Large intestine (tissue), 3 donors: ENCODE measurements at regions not wholly inside any gene's neighbourhood (a gene's known extent, or its start where the extent isn't known, plus 50 kb on each side); places are given as distances from the start of the nearest gene placed in this dataset.
"Not testable (repeated sequence)": the region's sequence is repeated elsewhere in the genome, so short reads cannot be mapped to it uniquely, and the experiment has no call there.

ENCODE experiments used
- DNase-seq, 2 donors: peaks; one replicate each; pipeline versions ENCODE4 v3.0.0 to v3.0.0-alpha.2; 2013
- H3K27ac ChIP-seq: one replicate; pipeline ENCODE4 v1.5.1; 2013; ENCODE audit warnings: low read length
- H3K27me3 ChIP-seq: 2 replicates; pipeline ENCODE4 v1.6.1; 2013; ENCODE audit warnings: low read length; ENCODE audit not compliant: control insufficient read depth, insufficient read depth
- H3K36me3 ChIP-seq: 2 replicates; pipeline ENCODE4 v1.6.1; 2013; ENCODE audit warnings: low read length; ENCODE audit not compliant: control insufficient read depth, insufficient read depth
- H3K4me1 ChIP-seq: one replicate; pipeline ENCODE4 v1.6.1; 2013; ENCODE audit warnings: low read length; ENCODE audit not compliant: control insufficient read depth, insufficient read depth
- H3K4me3 ChIP-seq: one replicate; pipeline ENCODE4 v1.5.1; 2013; ENCODE audit warnings: low read length
- H3K9me3 ChIP-seq: one replicate; pipeline ENCODE4 v1.6.1; 2013; ENCODE audit warnings: mild to moderate bottlenecking, low read depth, low read length, moderate library complexity; ENCODE audit not compliant: control insufficient read depth
- WGBS: methylation state at CpG from one replicate; pipeline ENCODE4 v1.1.5; 2013; ENCODE audit warnings: low lambda C conversion rate; ENCODE audit not compliant: insufficient coverage; 5-methylcytosine and 5-hydroxymethylcytosine counted together

DNA sequence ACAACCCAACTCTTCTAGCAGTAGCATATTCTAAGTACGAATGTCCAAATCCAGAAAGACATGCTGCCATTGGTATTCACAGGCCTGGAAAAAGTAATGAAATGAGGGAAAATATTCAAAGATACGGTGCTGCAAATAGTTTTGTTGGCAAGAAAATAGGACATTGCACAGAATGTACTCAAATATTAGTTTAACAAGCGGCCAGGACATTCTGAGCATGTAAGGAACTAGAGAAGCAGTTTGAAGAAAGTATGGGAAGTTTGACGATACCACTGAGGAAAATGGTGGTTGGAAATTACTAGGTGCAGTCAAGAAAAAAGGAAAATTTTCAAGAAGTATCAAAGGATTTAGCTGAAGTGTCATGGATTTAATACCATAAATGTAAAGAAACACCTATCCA is 468.0 kb upstream of the GRIN3A start:
- Histone ChIP-seq H3K27me3 (no peaks in the 10 kb centered on the region), H3K9me3 (no peaks in the 10 kb centered on the region), H3K4me1 (no peaks in the 10 kb centered on the region), H3K27ac (no peak overlapping the region), H3K36me3 (no peaks in the 10 kb centered on the region), H3K4me3 (no peak overlapping the region)
- DNase-seq: no peak
- WGBS: 100% methylated on average over 3 of the region's 4 CpGs

DNA sequence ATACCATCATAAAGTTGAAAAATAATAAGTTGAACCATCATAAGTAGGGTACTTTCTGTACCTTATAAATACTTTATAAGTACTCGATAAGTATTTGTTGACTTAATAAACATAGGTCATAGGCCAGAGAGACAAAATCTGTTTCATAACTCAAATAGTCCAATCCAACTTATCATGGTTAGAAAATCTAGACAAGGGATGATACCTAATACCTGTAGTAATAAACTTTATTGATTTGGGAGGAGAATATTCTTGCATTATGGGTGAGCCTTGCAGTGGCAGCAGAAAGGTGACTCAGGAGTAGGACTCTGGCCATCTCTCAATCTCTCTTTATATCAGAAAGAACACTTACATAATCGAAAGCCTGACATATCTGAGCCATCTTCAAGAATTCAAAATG is 466.8 kb upstream of the GRIN3A start:
- Histone ChIP-seq H3K9me3 (no peaks in the 10 kb centered on the region), H3K27me3 (no peaks in the 10 kb centered on the region), H3K36me3 (no peaks in the 10 kb centered on the region), H3K27ac (no peak overlapping the region), H3K4me3 (no peak overlapping the region), H3K4me1 (no peaks in the 10 kb centered on the region)
- WGBS: 100% methylated on average over 1 of the region's 2 CpGs
- no peak for DNase-seq

DNA sequence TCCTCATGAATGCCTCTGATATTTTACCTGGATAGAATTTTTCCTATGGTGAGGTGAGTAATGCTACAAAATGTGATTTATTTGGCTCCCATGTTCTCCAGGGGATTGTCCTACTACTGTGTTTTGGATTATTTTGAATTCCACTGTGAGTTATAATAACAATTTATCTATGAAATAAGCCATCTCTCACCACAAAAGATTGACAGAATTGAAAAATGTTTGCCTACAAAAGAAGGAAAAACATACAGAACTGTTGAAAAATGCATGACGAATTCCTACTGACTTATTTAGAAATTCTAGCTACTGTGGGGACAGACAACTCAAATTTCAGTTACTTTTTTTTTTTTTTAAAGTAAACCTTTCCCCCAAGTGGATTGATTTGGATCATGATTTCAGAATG is 463.7 kb upstream of the GRIN3A start:
- H3K27me3 ChIP-seq: no peaks in the 10 kb centered on the region
- no peaks in the 10 kb centered on the region for H3K9me3 ChIP-seq
- no peaks in the 10 kb centered on the region for H3K4me1 ChIP-seq
- WGBS: 75% methylated on average over 1 of the region's 1 CpG
- H3K36me3 ChIP-seq: no peaks in the 10 kb centered on the region
- H3K4me3 ChIP-seq: no peak overlapping the region
- H3K27ac ChIP-seq: no peak overlapping the region
- no peak for DNase-seq

DNA sequence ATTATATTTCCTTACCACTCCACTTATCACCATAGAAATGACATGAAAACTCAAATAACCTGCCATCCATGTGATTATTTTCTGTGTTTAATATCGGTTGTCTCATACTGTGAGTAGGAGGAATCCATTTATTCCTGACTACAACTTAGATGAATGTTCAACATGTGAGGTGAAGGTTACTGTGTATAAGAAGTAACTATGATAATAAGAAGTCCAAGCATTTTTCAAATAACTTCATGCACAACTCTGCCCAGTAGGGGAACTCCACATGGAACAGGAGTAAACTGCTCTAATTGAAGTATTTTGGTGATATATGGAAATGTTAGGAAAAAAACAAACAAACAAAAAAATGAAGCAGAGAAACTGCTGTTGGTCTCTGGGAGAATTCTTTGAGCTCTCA is 447.5 kb upstream of the GRIN3A start:
- Histone ChIP-seq H3K27ac (no peak overlapping the region), H3K4me3 (no peak overlapping the region), H3K27me3 (no peaks in the 10 kb centered on the region), H3K9me3 (no peaks in the 10 kb centered on the region), H3K36me3 (no peaks in the 10 kb centered on the region), H3K4me1 (no peaks in the 10 kb centered on the region)
- WGBS: no CpG with 5 or more reads among the region's 1 CpG
- no peak for DNase-seq

DNA sequence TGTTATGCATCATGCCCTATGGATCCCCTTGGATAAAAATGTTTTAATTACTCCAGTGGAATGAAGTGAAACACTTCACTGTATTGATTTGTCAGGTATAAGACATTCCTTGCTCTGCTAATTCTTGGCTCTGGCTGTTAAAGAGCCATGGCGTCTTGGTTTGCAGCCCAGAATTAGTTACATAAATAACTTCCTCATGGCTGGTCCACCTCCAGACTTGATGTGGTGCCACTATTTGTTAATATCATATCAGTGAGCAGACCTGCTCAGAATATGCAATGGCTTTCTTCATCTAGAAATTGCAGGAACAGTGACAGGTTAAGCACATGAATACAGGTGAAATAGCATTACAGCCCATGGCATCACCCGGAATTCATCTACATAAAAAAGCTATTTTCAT is 446.9 kb upstream of the GRIN3A start:
- Histone ChIP-seq H3K27ac (no peak overlapping the region), H3K9me3 (no peaks in the 10 kb centered on the region), H3K4me3 (no peak overlapping the region), H3K4me1 (no peaks in the 10 kb centered on the region), H3K36me3 (no peaks in the 10 kb centered on the region), H3K27me3 (no peaks in the 10 kb centered on the region)
- DNase-seq: no peak
- WGBS: 100% methylated on average over 1 of the region's 2 CpGs

DNA sequence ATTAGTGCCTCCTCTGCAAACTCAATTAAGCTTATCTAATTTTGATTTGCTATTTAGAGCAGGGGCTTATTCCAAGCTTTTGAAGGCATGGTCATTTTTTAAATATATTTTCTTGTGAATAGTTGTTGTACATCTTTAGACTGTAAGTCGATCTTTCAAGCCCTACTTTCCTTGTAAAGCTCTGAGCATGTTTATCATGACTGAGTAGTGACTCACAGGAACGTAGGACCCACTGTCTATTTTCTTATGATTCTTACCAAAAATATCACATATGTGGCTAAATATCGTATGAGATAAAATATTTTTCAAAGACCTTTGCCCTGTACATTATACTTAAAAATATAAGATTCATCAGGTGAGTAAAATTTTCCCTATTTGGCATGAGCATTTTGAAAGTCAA is 440.4 kb upstream of the GRIN3A start:
- Histone ChIP-seq H3K4me1 (no peaks in the 10 kb centered on the region), H3K27me3 (no peaks in the 10 kb centered on the region), H3K9me3 (no peaks in the 10 kb centered on the region), H3K36me3 (no peaks in the 10 kb centered on the region), H3K4me3 (no peak overlapping the region), H3K27ac (no peak overlapping the region)
- no peak for DNase-seq
- WGBS: 93% methylated on average over 2 of the region's 3 CpGs

DNA sequence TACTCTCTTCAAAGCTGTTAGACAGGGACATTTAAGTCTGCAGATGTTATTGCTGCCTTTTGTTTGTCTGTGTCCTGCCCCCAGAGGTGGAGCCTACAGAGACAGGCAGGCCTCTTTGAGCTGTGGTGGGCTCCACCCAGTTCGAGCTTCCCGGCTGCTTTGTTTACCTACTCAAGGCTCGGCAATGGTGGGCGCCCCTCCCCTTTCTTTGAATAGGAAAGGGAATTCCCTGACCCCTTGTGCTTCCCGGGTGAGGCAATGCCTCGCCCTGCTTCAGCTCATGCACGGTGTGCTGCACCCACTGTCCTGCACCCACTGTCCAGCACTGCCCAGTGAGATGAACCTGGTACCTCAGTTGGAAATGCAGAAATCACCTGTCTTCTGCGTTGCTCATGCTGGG is 435.8 kb upstream of the GRIN3A start:
- H3K36me3 ChIP-seq, H3K4me3 ChIP-seq: not testable (repeated sequence)
- no CpG with 5 or more reads among the region's 8 CpGs for WGBS

DNA sequence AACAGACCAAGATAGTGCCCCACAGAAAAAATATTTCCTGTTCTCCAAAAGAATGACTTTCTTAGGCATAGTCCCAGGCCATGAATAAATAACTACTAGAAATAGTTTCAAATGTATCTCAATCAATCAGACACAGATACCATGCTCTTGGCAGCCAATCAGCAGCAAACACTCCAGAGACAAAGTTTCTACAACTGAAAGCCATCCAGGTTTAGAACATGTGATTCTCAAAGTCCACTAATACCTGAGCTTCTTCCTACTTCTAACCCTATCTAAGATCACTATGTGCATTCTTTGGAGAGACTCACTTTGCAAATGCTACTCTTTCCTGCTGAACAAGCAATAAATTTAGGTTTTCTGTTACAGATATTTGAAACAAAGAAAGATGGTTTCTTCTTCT is 425.8 kb upstream of the GRIN3A start:
- Histone ChIP-seq H3K27ac (no peak overlapping the region), H3K4me1 (no peaks in the 10 kb centered on the region), H3K4me3 (no peak overlapping the region), H3K36me3 (no peaks in the 10 kb centered on the region), H3K27me3 (no peaks in the 10 kb centered on the region), H3K9me3 (no peaks in the 10 kb centered on the region)
- DNase-seq: no peak

More for the DNA sequence above, 435.8 kb upstream of the GRIN3A start:
- H3K27ac ChIP-seq, H3K4me1 ChIP-seq, H3K9me3 ChIP-seq, DNase-seq, H3K27me3 ChIP-seq: not testable (repeated sequence)

DNA sequence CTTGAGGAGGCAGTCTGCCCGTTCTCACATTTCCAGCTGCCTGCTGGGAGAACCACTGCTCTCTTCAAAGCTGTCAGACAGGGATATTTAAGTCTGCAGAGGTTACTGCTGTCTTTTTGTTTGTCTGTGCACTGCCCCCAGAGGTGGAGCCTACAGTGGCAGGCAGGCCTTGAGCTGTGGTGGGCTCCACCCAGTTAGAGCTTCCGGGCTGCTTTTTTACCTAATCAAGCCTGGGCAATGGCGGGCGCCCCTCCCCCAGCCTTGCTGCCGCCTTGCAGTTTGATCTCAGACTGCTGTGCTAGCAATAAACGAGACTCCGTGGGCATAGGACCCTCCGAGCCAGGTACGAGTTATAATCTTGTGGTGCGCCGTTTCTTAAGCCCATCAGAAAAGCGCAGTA is 414.6 kb upstream of the GRIN3A start:
- not testable (repeated sequence) for H3K4me1 ChIP-seq, H3K36me3 ChIP-seq, H3K9me3 ChIP-seq, H3K4me3 ChIP-seq, DNase-seq, H3K27ac ChIP-seq, H3K27me3 ChIP-seq
- WGBS: no CpG with 5 or more reads among the region's 12 CpGs

DNA sequence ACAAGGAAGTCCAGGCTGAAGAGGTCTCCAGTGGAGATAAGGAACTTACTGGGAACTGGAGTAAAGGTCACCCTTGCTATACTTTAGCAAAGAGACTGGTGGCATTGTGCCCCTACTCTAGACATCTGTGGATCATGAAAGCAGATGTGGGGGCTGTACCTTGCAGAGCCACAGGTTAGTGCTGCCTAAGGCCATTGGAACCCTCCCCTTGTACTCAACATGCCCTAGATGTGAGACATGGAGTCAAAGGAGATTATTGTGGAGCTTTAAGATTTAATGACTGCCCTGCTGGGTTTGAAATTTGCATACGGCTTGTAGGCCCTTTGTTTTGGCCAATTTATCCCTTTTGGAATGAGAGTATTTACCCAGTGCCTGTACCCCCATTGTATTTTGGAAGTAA is 397.3 kb upstream of the GRIN3A start:
- H3K27me3 ChIP-seq: no peaks in the 10 kb centered on the region
- no peaks in the 10 kb centered on the region for H3K9me3 ChIP-seq
- H3K27ac ChIP-seq: no peak overlapping the region
- no peaks in the 10 kb centered on the region for H3K4me1 ChIP-seq
- no peak overlapping the region for H3K4me3 ChIP-seq
- DNase-seq: no peak
- no CpG with 5 or more reads among the region's 1 CpG for WGBS
- H3K36me3 ChIP-seq: no peaks in the 10 kb centered on the region

DNA sequence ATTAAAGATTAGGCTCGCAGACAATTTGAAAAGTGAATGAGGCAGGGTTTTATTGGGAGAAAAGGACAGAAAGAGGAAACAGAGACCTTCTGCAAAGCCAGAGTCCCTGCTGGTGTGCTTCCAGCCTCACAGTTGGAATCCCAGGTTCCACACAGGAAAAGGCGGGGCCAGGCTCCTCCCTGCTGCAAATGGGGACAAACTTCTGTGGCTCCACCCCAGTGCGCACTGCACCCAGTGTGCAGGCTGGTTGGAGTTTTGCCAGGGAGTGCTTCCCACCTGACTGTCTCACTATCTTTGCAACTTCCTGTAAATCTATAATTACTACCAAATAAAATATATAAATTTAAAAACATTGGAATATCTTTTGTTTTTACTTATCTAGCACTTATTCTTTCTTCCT is 386.0 kb upstream of the GRIN3A start:
- DNase-seq: no peak
- Histone ChIP-seq H3K27ac (no peak overlapping the region), H3K4me3 (no peak overlapping the region), H3K36me3 (no peaks in the 10 kb centered on the region), H3K27me3 (no peaks in the 10 kb centered on the region), H3K9me3 (no peaks in the 10 kb centered on the region), H3K4me1 (no peaks in the 10 kb centered on the region)
- no CpG with 5 or more reads among the region's 3 CpGs for WGBS
